Caco-2 (cell line): ENCODE measurements at regions not wholly inside any gene's neighbourhood (a gene's known extent, or its start where the extent isn't known, plus 50 kb on each side); places are given as distances from the start of the nearest gene placed in this dataset.

Source experiments
- BruUV-seq: library from RNA; stranded (reverse); fragments of 400-500 nt; replicated peaks from 2 replicates; lab custom pipeline; 2021; lab: Mats Ljungman, UMichigan
- CTCF ChIA-PET: fragments of 300-600 bp; sonication (Branson Sonifier 250); formaldehyde crosslinking; loops from one replicate; lab custom pipeline; 2022; ENCODE audit warnings: antibody characterized with exemption; lab: Charles Lee
- POLR2A ChIA-PET: fragments of 300-600 bp; sonication (Branson Sonifier 250); formaldehyde crosslinking; loops from one replicate; lab custom pipeline; 2022; ENCODE audit warnings: antibody characterized with exemption; lab: Charles Lee
- DNase-seq, 2 experiments: peaks; one replicate each; pipeline versions ENCODE4 v3.0.0 to v3.0.0-alpha.2; 2020 to 2022
- H3K27me3 ChIP-seq: replicated peaks from 2 replicates; pipeline ENCODE4 v1.6.0; 2011; ENCODE audit warnings: low read length; ENCODE audit not compliant: control insufficient read depth, insufficient read depth
- H3K36me3 ChIP-seq: 2 replicates; pipeline ENCODE4 v1.5.1; 2011; ENCODE audit warnings: low read length; ENCODE audit not compliant: control insufficient read depth, insufficient read depth
- H3K4me1 ChIP-seq: fragments of 250-450 bp; sonication (Bioruptor Pico); 2 replicates; pipeline ENCODE4 v1.5.1; 2020; ENCODE audit warnings: mild to moderate bottlenecking
- H3K4me3 ChIP-seq: 2 replicates; pipeline ENCODE4 v1.5.1; 2011; ENCODE audit warnings: low read depth, mild to moderate bottlenecking, control low read depth, low read length
- H3K9me3 ChIP-seq: fragments of 250-450 bp; sonication (Bioruptor Pico); 2 replicates; pipeline ENCODE4 v1.5.1; 2020; ENCODE audit warnings: mild to moderate bottlenecking, moderate library complexity
- H3K27ac Mint-ChIP-seq: one replicate; pipeline ENCODE4 v1.8.0; 2022; ENCODE audit warnings: mixed read lengths; ENCODE audit not compliant: unreplicated experiment
- H3K27me3 Mint-ChIP-seq: one replicate; pipeline ENCODE4 v1.8.0; 2022; ENCODE audit warnings: mixed read lengths; ENCODE audit not compliant: insufficient read depth, unreplicated experiment
- H3K36me3 Mint-ChIP-seq: one replicate; pipeline ENCODE4 v1.8.0; 2022; ENCODE audit warnings: mild to moderate bottlenecking, mixed read lengths; ENCODE audit not compliant: insufficient read depth, unreplicated experiment
- H3K4me1 Mint-ChIP-seq: one replicate; pipeline ENCODE4 v1.8.0; 2022; ENCODE audit warnings: low read depth, mixed read lengths; ENCODE audit not compliant: unreplicated experiment
- H3K4me3 Mint-ChIP-seq: one replicate; pipeline ENCODE4 v1.8.0; 2022; ENCODE audit warnings: mild to moderate bottlenecking, moderate library complexity, mixed read lengths; ENCODE audit not compliant: unreplicated experiment
- H3K9me3 Mint-ChIP-seq: one replicate; pipeline ENCODE4 v1.8.0; 2022; ENCODE audit warnings: mixed read lengths; ENCODE audit not compliant: unreplicated experiment
- CTCF ChIP-seq, 2 experiments: fragments of 200-600 bp in 1 of 2; IDR thresholded peaks; 1 replicate in 1 of 2; 2 replicates in 1 of 2; pipeline versions ENCODE4 v1.5.1 to v1.8.0; 2011 to 2022; ENCODE audit warnings: antibody characterized with exemption in 1 of 2, control low read depth in 1 of 2, inconsistent platforms in 1 of 2, low read depth in 1 of 2, low read length in 1 of 2, mild to moderate bottlenecking in 1 of 2, moderate library complexity in 1 of 2; ENCODE audit not compliant: insufficient read depth in 1 of 2, severe bottlenecking in 1 of 2, unreplicated experiment in 1 of 2
- intact Hi-C: fragments of 100-400 bp; cut with micrococcal nuclease; formaldehyde crosslinking; loops from one replicate; pipeline ENCODE4 v1.10.0; 2022; ENCODE audit not compliant: unreplicated experiment

DNA sequence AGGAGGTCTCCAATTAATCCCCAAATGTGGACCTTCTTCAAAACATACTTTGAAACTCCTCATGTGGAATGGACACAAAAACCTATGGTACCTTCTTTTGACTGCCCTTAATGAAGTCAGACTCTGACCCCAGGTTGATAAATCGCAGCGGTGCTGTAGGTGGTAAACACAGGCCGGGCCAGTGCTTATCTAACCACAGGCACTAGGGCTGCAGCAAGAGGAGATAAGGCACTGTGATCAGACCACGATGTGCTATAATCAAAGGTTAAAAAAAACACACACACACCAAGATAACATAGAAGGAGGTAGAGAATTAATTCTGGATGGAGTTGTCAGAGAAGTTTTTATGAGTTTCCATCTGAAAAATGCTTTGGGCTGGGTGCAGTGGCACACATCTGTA lies 52.3 kb upstream of the SIPA1L2 start:
- no TSS peak for BruUV-seq
- intact Hi-C loops: loop anchor here (2.0 kb wide), 1 partner anchor 23 kb away; no protein-coding TSS in a partner anchor
- TF ChIP-seq CTCF (IDR thresholded peaks at IDR 0.05; ENCODE audit: insufficient read depth in 1 of 2, low read depth in 1 of 2, low read length in 1 of 2, severe bottlenecking in 1 of 2, unreplicated experiment in 1 of 2): no peak
- H3K4me3 ChIP-seq: no peak overlapping the region
- H3K9me3 ChIP-seq: no peaks in the 10 kb centered on the region
- H3K27ac Mint-ChIP-seq: no peak overlapping the region
- no peaks in the 10 kb centered on the region for H3K27me3 Mint-ChIP-seq
- DNase-seq: peak; percentile 74 to 89
- H3K4me3 Mint-ChIP-seq: no peak overlapping the region
- H3K36me3 ChIP-seq: no peaks in the 10 kb centered on the region
- no peaks in the 10 kb centered on the region for H3K9me3 Mint-ChIP-seq
- peaks cover 16% of the 10 kb centered on the region for H3K4me1 ChIP-seq
- no peaks in the 10 kb centered on the region for H3K27me3 ChIP-seq
- H3K4me1 Mint-ChIP-seq: peaks cover 7% of the 10 kb centered on the region
- H3K36me3 Mint-ChIP-seq: no peaks in the 10 kb centered on the region
- POLR2A ChIA-PET: no interaction called here
- CTCF ChIA-PET: interaction anchor here (0.6 kb wide), 1 partner anchor 9 kb away, joined by 3 read pairs; no protein-coding TSS in a partner anchor

GRCh38 chr1:232684371-232685105 lies 54.6 kb upstream of the SIPA1L2 start:
- Mint-ChIP-seq H3K4me1 (peaks cover 14% of the 10 kb centered on the region), H3K9me3 (peaks cover 12% of the 10 kb centered on the region), H3K4me3 (no peak overlapping the region), H3K27me3 (no peaks in the 10 kb centered on the region), H3K27ac (no peak overlapping the region), H3K36me3 (no peaks in the 10 kb centered on the region)
- H3K4me3 ChIP-seq: no peak overlapping the region
- no peak for TF ChIP-seq CTCF (IDR thresholded peaks at IDR 0.05; ENCODE audit: insufficient read depth in 1 of 2, low read depth in 1 of 2, low read length in 1 of 2, severe bottlenecking in 1 of 2, unreplicated experiment in 1 of 2)
- H3K27me3 ChIP-seq: no peaks in the 10 kb centered on the region
- no TSS peak for BruUV-seq
- no peak for DNase-seq
- CTCF ChIA-PET: no interaction called here
- intact Hi-C loops: no loop called here
- H3K4me1 ChIP-seq: peaks cover 16% of the 10 kb centered on the region
- H3K9me3 ChIP-seq: no peaks in the 10 kb centered on the region
- POLR2A ChIA-PET: no interaction called here
- no peaks in the 10 kb centered on the region for H3K36me3 ChIP-seq

DNA sequence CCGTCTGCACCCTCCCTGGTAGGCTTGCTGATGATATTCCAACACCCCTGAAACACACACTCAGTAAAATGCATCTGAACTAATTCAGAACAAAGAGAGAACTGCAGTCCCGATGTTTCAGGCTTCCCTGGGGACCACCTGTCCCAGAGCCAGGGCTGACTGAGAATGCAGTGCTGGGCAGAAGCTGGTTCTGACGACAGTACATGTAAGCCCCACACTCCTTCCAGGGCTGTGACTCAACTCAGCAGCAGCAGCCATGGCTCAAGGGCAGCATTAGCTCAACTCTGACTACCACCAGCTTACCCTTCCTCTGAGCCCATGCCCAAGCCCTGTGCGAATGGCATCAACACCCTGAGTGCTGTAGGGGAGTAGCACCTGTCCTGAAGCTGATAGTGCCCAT lies 56.4 kb upstream of the SIPA1L2 start:
- peaks cover 13% of the 10 kb centered on the region for H3K4me1 ChIP-seq
- H3K36me3 ChIP-seq: no peaks in the 10 kb centered on the region
- TF ChIP-seq CTCF (IDR thresholded peaks at IDR 0.05; ENCODE audit: insufficient read depth in 1 of 2, low read depth in 1 of 2, low read length in 1 of 2, severe bottlenecking in 1 of 2, unreplicated experiment in 1 of 2): no peak
- BruUV-seq: no TSS peak
- H3K27ac Mint-ChIP-seq: no peak overlapping the region
- peaks cover 14% of the 10 kb centered on the region for H3K4me1 Mint-ChIP-seq
- H3K9me3 Mint-ChIP-seq: peaks cover 12% of the 10 kb centered on the region
- no peak overlapping the region for H3K4me3 ChIP-seq
- H3K27me3 Mint-ChIP-seq: no peaks in the 10 kb centered on the region
- H3K4me3 Mint-ChIP-seq: no peak overlapping the region
- POLR2A ChIA-PET: no interaction called here
- H3K27me3 ChIP-seq: no peaks in the 10 kb centered on the region
- intact Hi-C loops: no loop called here
- no peak for DNase-seq
- CTCF ChIA-PET: no interaction called here
- H3K36me3 Mint-ChIP-seq: no peaks in the 10 kb centered on the region
- no peaks in the 10 kb centered on the region for H3K9me3 ChIP-seq
